Naive B cell (primary cell): ENCODE measurements at regions not wholly inside any gene's neighbourhood (a gene's known extent, or its start where the extent isn't known, plus 50 kb on each side); places are given as distances from the start of the nearest gene placed in this dataset.

Experiments
- ATAC-seq, 2 donors: fragments of 150-1000 bp; cut with Tn5 transposase; 2 replicates each; pipeline ENCODE4 v1.10.0; 2021; ENCODE audit warnings: low read depth in 2 of 2, mild to moderate bottlenecking in 2 of 2, moderate library complexity in 2 of 2
- DNase-seq: peaks from one replicate; pipeline ENCODE4 v3.0.0; 2022
- H3K27ac Mint-ChIP-seq, 6 donors: one replicate each; pipeline ENCODE4 v1.8.0; 2020 to 2022; ENCODE audit warnings: mild to moderate bottlenecking in 6 of 6, mixed read lengths in 6 of 6, moderate library complexity in 5 of 6, inconsistent platforms in 2 of 6
- H3K27me3 Mint-ChIP-seq, 3 donors: one replicate each; pipeline ENCODE4 v1.8.0; 2021 to 2022; ENCODE audit warnings: mixed read lengths in 3 of 3, mild to moderate bottlenecking in 1 of 3
- H3K36me3 Mint-ChIP-seq, 2 donors: one replicate each; pipeline ENCODE4 v1.8.0; 2020 to 2022; ENCODE audit warnings: mixed read lengths in 2 of 2, inconsistent platforms in 1 of 2, mild to moderate bottlenecking in 1 of 2
- H3K4me1 Mint-ChIP-seq, 3 donors: one replicate each; pipeline ENCODE4 v1.8.0; 2020 to 2022; ENCODE audit warnings: mixed read lengths in 3 of 3, inconsistent platforms in 1 of 3, mild to moderate bottlenecking in 1 of 3, moderate library complexity in 1 of 3
- H3K4me3 Mint-ChIP-seq, 8 donors: one replicate each; pipeline ENCODE4 v1.8.0; 2020 to 2022; ENCODE audit warnings: mild to moderate bottlenecking in 8 of 8, mixed read lengths in 8 of 8, moderate library complexity in 8 of 8, inconsistent platforms in 2 of 8
- H3K9me3 Mint-ChIP-seq, 7 donors: one replicate each; pipeline ENCODE4 v1.8.0; 2020 to 2022; ENCODE audit warnings: mixed read lengths in 7 of 7, mild to moderate bottlenecking in 5 of 7, inconsistent platforms in 2 of 7, moderate library complexity in 1 of 7

- H3K36me3 Mint-ChIP-seq = peaks cover 29 to 40% of the 10 kb centered on the region in 2 donors
- no peaks in the 10 kb centered on the region for H3K4me1 Mint-ChIP-seq
- ATAC-seq (no peak), DNase-seq (no peak)
- peaks cover 14 to 63% (median 19%) of the 10 kb centered on the region in 7 donors for H3K9me3 Mint-ChIP-seq
- H3K4me3 Mint-ChIP-seq = no peak overlapping the region
- H3K27me3 Mint-ChIP-seq = peaks cover 5 to 20% (median 19%) of the 10 kb centered on the region in 3 donors
- H3K27ac Mint-ChIP-seq = no peak overlapping the region
These were observed 50.4 kb upstream of the RNF32 start for GRCh38 chr7:156590212-156590611.

GRCh38 chr7:156589808-156590207 lies 50.8 kb upstream of the RNF32 start:
- no peaks in the 10 kb centered on the region for H3K4me1 Mint-ChIP-seq
- peaks cover 14 to 63% (median 22%) of the 10 kb centered on the region in 7 donors for H3K9me3 Mint-ChIP-seq
- DNase-seq (no peak), ATAC-seq (no peak)
- H3K27me3 Mint-ChIP-seq = peaks cover 5 to 24% (median 19%) of the 10 kb centered on the region in 3 donors
- no peak overlapping the region for H3K4me3 Mint-ChIP-seq
- H3K36me3 Mint-ChIP-seq = peaks cover 29 to 40% of the 10 kb centered on the region in 2 donors
- no peak overlapping the region for H3K27ac Mint-ChIP-seq

GRCh38 chr7:156585926-156586325 lies 54.6 kb upstream of the RNF32 start:
- peaks cover 10% of the 10 kb centered on the region in 2 donors for H3K36me3 Mint-ChIP-seq
- H3K4me3 Mint-ChIP-seq = no peak overlapping the region
- peaks cover 4 to 38% (median 10%) of the 10 kb centered on the region in 7 donors for H3K9me3 Mint-ChIP-seq
- no peaks in the 10 kb centered on the region for H3K4me1 Mint-ChIP-seq
- H3K27ac Mint-ChIP-seq = no peak overlapping the region
- ATAC-seq = no peak
- no peak for DNase-seq
- H3K27me3 Mint-ChIP-seq = peaks cover 5 to 11% (median 8%) of the 10 kb centered on the region in 3 donors

GRCh38 chr7:156585025-156585648 lies 55.4 kb upstream of the RNF32 start:
- Mint-ChIP-seq H3K4me3 (peak overlapping the region in 1 of 8 donors; percentile 56), H3K27ac (no peak overlapping the region), H3K4me1 (no peaks in the 10 kb centered on the region), H3K9me3 (peaks cover 4 to 38% (median 10%) of the 10 kb centered on the region in 7 donors), H3K36me3 (peaks cover 10% of the 10 kb centered on the region in 2 donors), H3K27me3 (peaks cover 5 to 11% (median 8%) of the 10 kb centered on the region in 3 donors)
- no peak for DNase-seq
- no peak for ATAC-seq

GRCh38 chr7:156582591-156583123 lies 57.9 kb upstream of the RNF32 start:
- no peak overlapping the region for H3K27ac Mint-ChIP-seq
- H3K36me3 Mint-ChIP-seq = peaks cover 4 to 10% of the 10 kb centered on the region in 2 donors
- DNase-seq = no peak
- ATAC-seq = no peak
- peaks cover 5 to 19% (median 11%) of the 10 kb centered on the region in 3 donors for H3K27me3 Mint-ChIP-seq
- no peak overlapping the region for H3K4me3 Mint-ChIP-seq
- H3K9me3 Mint-ChIP-seq = peaks cover 4 to 33% (median 10%) of the 10 kb centered on the region in 7 donors
- H3K4me1 Mint-ChIP-seq = no peaks in the 10 kb centered on the region

GRCh38 chr7:156580036-156580435 lies 60.5 kb upstream of the RNF32 start:
- Mint-ChIP-seq H3K9me3 (peaks cover 0 to 11% (median 1%) of the 10 kb centered on the region in 7 donors), H3K27ac (peak overlapping the region in 1 of 6 donors; percentile 42), H3K27me3 (peaks cover 0 to 25% (median 8%) of the 10 kb centered on the region in 3 donors), H3K36me3 (peaks cover 0 to 2% of the 10 kb centered on the region in 2 donors), H3K4me1 (no peaks in the 10 kb centered on the region), H3K4me3 (no peak overlapping the region)
- DNase-seq = no peak
- ATAC-seq = no peak

- ATAC-seq (no peak), DNase-seq (no peak)
- Mint-ChIP-seq H3K9me3 (peaks cover 0 to 12% (median 0%) of the 10 kb centered on the region in 7 donors), H3K4me1 (no peaks in the 10 kb centered on the region), H3K27ac (peak overlapping the region in 1 of 6 donors; percentile 44), H3K36me3 (no peaks in the 10 kb centered on the region), H3K4me3 (no peak overlapping the region), H3K27me3 (peaks cover 0 to 23% (median 11%) of the 10 kb centered on the region in 3 donors)
These were observed 61.0 kb upstream of the RNF32 start for GRCh38 chr7:156579566-156579965.

DNA sequence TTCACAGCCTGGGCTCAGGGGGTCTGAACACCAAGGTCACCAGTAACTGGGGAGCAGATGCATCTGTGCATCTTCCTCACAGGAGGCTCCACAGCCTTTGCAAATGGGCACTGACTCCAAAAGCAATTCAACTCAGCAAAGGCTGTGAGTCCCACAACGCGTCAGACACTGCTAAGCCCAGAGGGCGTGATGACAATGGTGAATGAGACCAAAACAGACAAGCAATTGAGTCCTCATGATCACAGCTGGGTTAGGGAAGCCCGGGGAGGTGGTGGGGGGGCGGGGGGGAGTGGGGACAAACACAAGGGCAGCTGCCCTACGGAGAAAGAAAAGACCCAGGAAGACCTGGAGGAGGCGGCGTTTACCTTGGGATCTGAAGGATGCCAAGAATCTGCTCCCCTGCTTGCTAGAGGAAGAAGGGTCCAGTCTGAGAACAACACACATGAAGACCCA lies 61.6 kb upstream of the RNF32 start:
- no peaks in the 10 kb centered on the region for H3K4me1 Mint-ChIP-seq
- H3K4me3 Mint-ChIP-seq = no peak overlapping the region
- H3K9me3 Mint-ChIP-seq = peaks cover 0 to 18% (median 0%) of the 10 kb centered on the region in 7 donors
- peaks cover 0 to 23% (median 16%) of the 10 kb centered on the region in 3 donors for H3K27me3 Mint-ChIP-seq
- DNase-seq (no peak), ATAC-seq (no peak)
- H3K36me3 Mint-ChIP-seq = no peaks in the 10 kb centered on the region
- H3K27ac Mint-ChIP-seq = peak overlapping the region in 1 of 6 donors; percentile 44

GRCh38 chr7:156578578-156578940 lies 62.0 kb upstream of the RNF32 start:
- no peaks in the 10 kb centered on the region for H3K4me1 Mint-ChIP-seq
- DNase-seq (no peak), ATAC-seq (no peak)
- H3K4me3 Mint-ChIP-seq = no peak overlapping the region
- peaks cover under 1 to 27% (median 19%) of the 10 kb centered on the region in 3 donors for H3K27me3 Mint-ChIP-seq
- no peak overlapping the region for H3K27ac Mint-ChIP-seq
- peaks cover 0 to 3% of the 10 kb centered on the region in 2 donors for H3K36me3 Mint-ChIP-seq
- H3K9me3 Mint-ChIP-seq = peaks cover 0 to 21% (median 2%) of the 10 kb centered on the region in 7 donors

GRCh38 chr7:156577645-156578577 lies 62.7 kb upstream of the RNF32 start:
- H3K36me3 Mint-ChIP-seq = peaks cover 0 to 8% of the 10 kb centered on the region in 2 donors
- ATAC-seq = no peak
- H3K27ac Mint-ChIP-seq = no peak overlapping the region
- no peaks in the 10 kb centered on the region for H3K4me1 Mint-ChIP-seq
- H3K4me3 Mint-ChIP-seq = no peak overlapping the region
- no peak for DNase-seq
- peaks cover 0 to 21% (median 3%) of the 10 kb centered on the region in 7 donors for H3K9me3 Mint-ChIP-seq
- peaks cover 6 to 34% (median 26%) of the 10 kb centered on the region in 3 donors for H3K27me3 Mint-ChIP-seq

DNA sequence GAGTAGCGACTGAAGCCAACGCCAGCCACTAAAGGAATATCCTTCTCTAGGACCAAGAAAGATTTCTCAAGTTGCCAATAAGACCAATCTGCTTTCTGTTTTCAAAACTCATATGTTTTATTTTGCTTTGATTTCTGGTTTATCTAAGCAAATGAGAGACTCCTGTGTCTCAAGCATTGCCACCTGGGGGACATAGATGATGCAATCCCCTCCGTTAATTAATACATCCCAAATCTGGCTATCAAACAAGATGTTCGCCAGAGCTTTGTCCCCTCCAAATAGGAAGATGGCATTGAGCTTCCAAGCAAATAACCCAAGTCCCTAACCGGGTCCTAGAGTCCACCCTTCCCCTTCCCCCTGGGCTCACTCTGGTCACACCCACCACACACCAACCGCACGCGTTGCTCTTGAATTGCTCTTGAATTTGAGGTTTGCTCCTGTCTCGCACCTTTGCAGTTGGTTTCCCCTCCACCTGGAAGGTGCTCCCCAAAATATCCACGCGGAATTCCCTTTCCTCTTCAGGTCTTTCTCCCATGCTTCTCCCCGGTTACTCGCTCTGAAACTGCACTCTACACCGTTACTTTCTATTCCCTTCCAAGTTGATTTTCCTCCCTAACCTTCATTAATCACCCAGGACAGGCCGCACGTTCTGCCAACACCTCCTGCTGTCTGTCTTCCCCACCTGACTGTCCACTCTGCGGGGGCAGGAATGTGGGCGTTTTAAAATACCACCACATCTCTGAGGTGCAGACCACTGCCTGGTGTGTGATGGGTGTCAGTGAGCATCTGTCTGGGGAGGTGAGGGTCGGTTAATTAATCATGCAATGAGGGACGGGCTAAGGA lies 64.1 kb upstream of the RNF32 start:
- peaks cover 0 to 16% (median 3%) of the 10 kb centered on the region in 7 donors for H3K9me3 Mint-ChIP-seq
- peaks cover 0 to 8% of the 10 kb centered on the region in 2 donors for H3K36me3 Mint-ChIP-seq
- H3K27ac Mint-ChIP-seq = peak overlapping the region in 2 of 6 donors; percentile 2 to 45
- ATAC-seq = no peak
- DNase-seq = no peak
- H3K4me3 Mint-ChIP-seq = no peak overlapping the region
- H3K4me1 Mint-ChIP-seq = no peaks in the 10 kb centered on the region
- peaks cover 6 to 42% (median 31%) of the 10 kb centered on the region in 3 donors for H3K27me3 Mint-ChIP-seq

DNA sequence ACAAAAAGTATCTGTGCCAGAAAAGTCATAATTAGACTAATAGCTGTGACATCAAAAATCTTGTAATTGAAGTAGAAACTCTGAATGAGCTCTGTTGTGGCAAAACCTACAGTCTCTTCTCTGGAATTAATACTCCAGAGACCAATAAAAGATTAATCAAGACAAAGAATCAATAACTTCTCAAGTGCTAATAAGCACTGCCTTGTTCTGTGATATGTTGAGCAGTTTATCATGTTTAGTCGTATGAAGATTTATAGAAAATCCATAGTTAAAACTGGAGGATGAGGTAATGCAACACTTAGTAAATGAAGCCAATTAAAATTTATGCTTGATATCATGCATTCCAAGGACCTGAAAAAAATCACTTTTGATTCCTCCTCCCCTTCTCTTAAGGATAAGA lies 72.3 kb upstream of the RNF32 start:
- peaks cover 3 to 20% (median 13%) of the 10 kb centered on the region in 3 donors for H3K27me3 Mint-ChIP-seq
- ATAC-seq = no peak
- DNase-seq = no peak
- peaks cover 11 to 24% (median 21%) of the 10 kb centered on the region in 7 donors for H3K9me3 Mint-ChIP-seq
- H3K36me3 Mint-ChIP-seq = peaks cover 6 to 23% of the 10 kb centered on the region in 2 donors
- H3K4me3 Mint-ChIP-seq = no peak overlapping the region
- no peak overlapping the region for H3K27ac Mint-ChIP-seq
- H3K4me1 Mint-ChIP-seq = peaks cover 0 to 9% (median 0%) of the 10 kb centered on the region in 3 donors
